Bronchial epithelial cell (primary cell): ENCODE measurements at regions not wholly inside any gene's neighbourhood (a gene's known extent, or its start where the extent isn't known, plus 50 kb on each side); places are given as distances from the start of the nearest gene placed in this dataset.
"Not testable (repeated sequence)": the region's sequence is repeated elsewhere in the genome, so short reads cannot be mapped to it uniquely, and the experiment has no call there.

Experiments
- DNase-seq: peaks from one replicate; pipeline ENCODE4 v3.0.0-alpha.2; 2010; ENCODE audit warnings: low read depth
- FAIRE-seq: peaks from 2 replicates; lab custom pipeline; 2011; peaks lifted over from hg19 to GRCh38; lab: Jason Lieb, UNC
- H3K27me3 ChIP-seq: 2 replicates; pipeline ENCODE4 v1.5.1; 2011; ENCODE audit warnings: low read length; ENCODE audit not compliant: control insufficient read depth, insufficient read depth
- H3K36me3 ChIP-seq: 2 replicates; pipeline ENCODE4 v1.5.1; 2011; ENCODE audit warnings: low read length; ENCODE audit not compliant: control insufficient read depth, insufficient read depth
- H3K4me3 ChIP-seq: 2 replicates; pipeline ENCODE4 v1.5.1; 2011; ENCODE audit warnings: mild to moderate bottlenecking, low read depth, low read length, control low read depth

GRCh38 chr17:46460129-46460528 is 52.1 kb upstream of the LRRC37A2 start:
- FAIRE-seq, result peak; percentile 62
- H3K4me3 ChIP-seq, DNase-seq, H3K27me3 ChIP-seq, H3K36me3 ChIP-seq: not testable (repeated sequence)

- FAIRE-seq, result peak; percentile 93
- not testable (repeated sequence) for DNase-seq, H3K36me3 ChIP-seq, H3K27me3 ChIP-seq, H3K4me3 ChIP-seq
These were observed 57.2 kb upstream of the LRRC37A2 start for GRCh38 chr17:46455069-46455468.

GRCh38 chr17:46454572-46454971 is 57.7 kb upstream of the LRRC37A2 start:
- not testable (repeated sequence) for H3K27me3 ChIP-seq, DNase-seq, H3K36me3 ChIP-seq, H3K4me3 ChIP-seq
- FAIRE-seq, result peak; percentile 70

- DNase-seq, H3K36me3 ChIP-seq, H3K4me3 ChIP-seq, H3K27me3 ChIP-seq: not testable (repeated sequence)
- FAIRE-seq, result peak; percentile 60
These were observed 59.2 kb upstream of the LRRC37A2 start for GRCh38 chr17:46453077-46453476.

GRCh38 chr17:46445849-46446248 is 66.4 kb upstream of the LRRC37A2 start:
- FAIRE-seq, H3K36me3 ChIP-seq, H3K27me3 ChIP-seq, H3K4me3 ChIP-seq, DNase-seq: not testable (repeated sequence)

GRCh38 chr17:46445411-46445810 is 66.9 kb upstream of the LRRC37A2 start:
- not testable (repeated sequence) for H3K27me3 ChIP-seq, H3K36me3 ChIP-seq, DNase-seq, H3K4me3 ChIP-seq, FAIRE-seq

- FAIRE-seq, DNase-seq, H3K4me3 ChIP-seq, H3K36me3 ChIP-seq, H3K27me3 ChIP-seq: not testable (repeated sequence)
These were observed 70.1 kb upstream of the LRRC37A2 start for GRCh38 chr17:46442153-46442552.

GRCh38 chr17:46440665-46441064 is 71.6 kb upstream of the LRRC37A2 start:
- not testable (repeated sequence) for H3K4me3 ChIP-seq, DNase-seq, H3K27me3 ChIP-seq, H3K36me3 ChIP-seq
- FAIRE-seq, result peak; percentile 72

- H3K27me3 ChIP-seq, H3K36me3 ChIP-seq, H3K4me3 ChIP-seq, DNase-seq: not testable (repeated sequence)
- peak; percentile 99 for FAIRE-seq
These were observed 73.0 kb upstream of the ARL17B start for GRCh38 chr17:46434450-46435062.

GRCh38 chr17:46430300-46430699 is 68.7 kb upstream of the ARL17B start:
- not testable (repeated sequence) for H3K36me3 ChIP-seq, H3K4me3 ChIP-seq, DNase-seq, FAIRE-seq, H3K27me3 ChIP-seq

- H3K4me3 ChIP-seq, H3K36me3 ChIP-seq, DNase-seq, H3K27me3 ChIP-seq: not testable (repeated sequence)
- peak; percentile 88 for FAIRE-seq
These were observed 68.1 kb upstream of the ARL17B start for GRCh38 chr17:46429675-46430074.

- not testable (repeated sequence) for DNase-seq, H3K36me3 ChIP-seq
- FAIRE-seq, result peak; percentile 60
These were observed 62.8 kb upstream of the ARL17B start for GRCh38 chr17:46424187-46424884.

GRCh38 chr17:46417907-46418306 is 56.3 kb upstream of the ARL17B start:
- DNase-seq, H3K36me3 ChIP-seq, H3K27me3 ChIP-seq, H3K4me3 ChIP-seq: not testable (repeated sequence)
- peak; percentile 32 for FAIRE-seq

More at GRCh38 chr17:46424187-46424884, 62.8 kb upstream of the ARL17B start:
- not testable (repeated sequence) for H3K27me3 ChIP-seq, H3K4me3 ChIP-seq

- peak; percentile 98 for FAIRE-seq
- H3K27me3 ChIP-seq, H3K4me3 ChIP-seq, DNase-seq, H3K36me3 ChIP-seq: not testable (repeated sequence)
These were observed 55.7 kb upstream of the ARL17B start for GRCh38 chr17:46417261-46417660.

- not testable (repeated sequence) for H3K27me3 ChIP-seq, H3K36me3 ChIP-seq, FAIRE-seq, H3K4me3 ChIP-seq, DNase-seq
These were observed 53.0 kb upstream of the ARL17B start for GRCh38 chr17:46414559-46414958.
